ENCODE measurements at regions not wholly inside any gene's neighbourhood (a gene's known extent, or its start where the extent isn't known, plus 50 kb on each side); places are given as distances from the start of the nearest gene placed in this dataset.

DNA sequence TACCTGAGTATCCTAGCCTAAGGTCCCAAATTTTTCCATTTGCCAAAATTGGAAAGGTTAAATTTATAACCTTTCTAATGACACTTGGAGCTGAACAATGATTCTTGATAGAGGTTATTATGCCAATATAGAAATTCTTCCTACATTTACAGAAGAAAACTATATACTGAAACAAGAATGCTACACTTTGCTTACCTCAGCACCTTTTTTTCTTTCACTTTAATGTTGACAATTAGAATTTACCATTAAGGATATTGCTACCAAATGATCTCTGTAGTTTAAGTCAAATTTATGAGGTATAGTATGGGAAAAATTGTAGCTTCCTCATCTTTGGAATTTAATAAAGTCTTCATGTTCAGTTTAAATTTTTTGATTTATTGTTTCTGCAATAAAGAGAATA lies 577.0 kb downstream of the NR4A2 start:
- TF ChIP-seq CTCF (IDR thresholded peaks at IDR 0.05) (no peak), POLR2A (IDR thresholded peaks at IDR 0.05) (no peak)

Data from right lobe of liver (tissue), 4 donors.